ENCODE measurements at regions not wholly inside any gene's neighbourhood (a gene's known extent, or its start where the extent isn't known, plus 50 kb on each side); places are given as distances from the start of the nearest gene placed in this dataset.

- no peak for TF ChIP-seq POLR2A (IDR thresholded peaks at IDR 0.05)
- TF ChIP-seq, protein P1, sequence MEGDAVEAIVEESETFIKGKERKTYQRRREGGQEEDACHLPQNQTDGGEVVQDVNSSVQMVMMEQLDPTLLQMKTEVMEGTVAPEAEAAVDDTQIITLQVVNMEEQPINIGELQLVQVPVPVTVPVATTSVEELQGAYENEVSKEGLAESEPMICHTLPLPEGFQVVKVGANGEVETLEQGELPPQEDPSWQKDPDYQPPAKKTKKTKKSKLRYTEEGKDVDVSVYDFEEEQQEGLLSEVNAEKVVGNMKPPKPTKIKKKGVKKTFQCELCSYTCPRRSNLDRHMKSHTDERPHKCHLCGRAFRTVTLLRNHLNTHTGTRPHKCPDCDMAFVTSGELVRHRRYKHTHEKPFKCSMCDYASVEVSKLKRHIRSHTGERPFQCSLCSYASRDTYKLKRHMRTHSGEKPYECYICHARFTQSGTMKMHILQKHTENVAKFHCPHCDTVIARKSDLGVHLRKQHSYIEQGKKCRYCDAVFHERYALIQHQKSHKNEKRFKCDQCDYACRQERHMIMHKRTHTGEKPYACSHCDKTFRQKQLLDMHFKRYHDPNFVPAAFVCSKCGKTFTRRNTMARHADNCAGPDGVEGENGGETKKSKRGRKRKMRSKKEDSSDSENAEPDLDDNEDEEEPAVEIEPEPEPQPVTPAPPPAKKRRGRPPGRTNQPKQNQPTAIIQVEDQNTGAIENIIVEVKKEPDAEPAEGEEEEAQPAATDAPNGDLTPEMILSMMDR (IDR thresholded peaks at IDR 0.05) = no peak
- H3K9me3 ChIP-seq = no peaks in the 10 kb centered on the region
- ATAC-seq = no peak
- H3K36me3 ChIP-seq (replicated peaks in 1 of 2; ENCODE audit: insufficient read depth in 1 of 2, low read depth in 2 of 2) = no peaks in the 10 kb centered on the region
- no peaks in the 10 kb centered on the region for H3K27me3 ChIP-seq
- H3K4me1 ChIP-seq = no peaks in the 10 kb centered on the region
- H3K4me3 ChIP-seq = no peak overlapping the region
- intact Hi-C loops (cut with DNase I) = no loop called here
- H3K27ac ChIP-seq = no peak overlapping the region
- DNase-seq = no peak
- WGBS, 2 donors = 52 to 55% methylated on average over 4 of the region's 4 CpGs
Observed at GRCh38 chrX:25166145-25166544, 150.4 kb upstream of the ARX start.

GRCh38 chrX:25158635-25159034 is 142.9 kb upstream of the ARX start:
- 41 to 77% methylated on average over 2 of the region's 2 CpGs for WGBS, 2 donors
- H3K4me1 ChIP-seq = no peaks in the 10 kb centered on the region

GRCh38 chrX:25156832-25157231 is 141.1 kb upstream of the ARX start:
- no peak for DNase-seq
- no peak overlapping the region for H3K27ac ChIP-seq
- WGBS, 2 donors = 62 to 67% methylated on average over 3 of the region's 3 CpGs
- no peaks in the 10 kb centered on the region for H3K9me3 ChIP-seq
- H3K27me3 ChIP-seq = no peaks in the 10 kb centered on the region
- no peak overlapping the region for H3K4me3 ChIP-seq
- TF ChIP-seq, protein P1 (IDR thresholded peaks at IDR 0.05) = no peak
- no peak for TF ChIP-seq POLR2A (IDR thresholded peaks at IDR 0.05)
- intact Hi-C loops (cut with DNase I) = no loop called here
- ATAC-seq = no peak
- H3K36me3 ChIP-seq (replicated peaks in 1 of 2; ENCODE audit: insufficient read depth in 1 of 2, low read depth in 2 of 2) = no peaks in the 10 kb centered on the region
- H3K4me1 ChIP-seq = no peaks in the 10 kb centered on the region

More at GRCh38 chrX:25158635-25159034, 142.9 kb upstream of the ARX start:
- TF ChIP-seq, protein P1 (IDR thresholded peaks at IDR 0.05) = no peak
- TF ChIP-seq POLR2A (IDR thresholded peaks at IDR 0.05) = no peak
- DNase-seq = no peak
- no peak overlapping the region for H3K27ac ChIP-seq
- no peaks in the 10 kb centered on the region for H3K9me3 ChIP-seq
- H3K4me3 ChIP-seq = no peak overlapping the region
- intact Hi-C loops (cut with DNase I) = no loop called here
- H3K27me3 ChIP-seq = no peaks in the 10 kb centered on the region
- H3K36me3 ChIP-seq (replicated peaks in 1 of 2; ENCODE audit: insufficient read depth in 1 of 2, low read depth in 2 of 2) = no peaks in the 10 kb centered on the region
- ATAC-seq = no peak

- Histone ChIP-seq H3K36me3 (replicated peaks in 1 of 2; ENCODE audit: insufficient read depth in 1 of 2, low read depth in 2 of 2) (no peaks in the 10 kb centered on the region), H3K9me3 (no peaks in the 10 kb centered on the region), H3K27me3 (no peaks in the 10 kb centered on the region), H3K27ac (no peak overlapping the region), H3K4me1 (no peaks in the 10 kb centered on the region), H3K4me3 (no peak overlapping the region)
- DNase-seq (no peak), ATAC-seq (no peak)
- WGBS, 2 donors = 37 to 47% methylated on average over 2 to 3 of the region's 3 CpGs
- intact Hi-C loops (cut with DNase I) = no loop called here
- TF ChIP-seq, protein P1 (IDR thresholded peaks at IDR 0.05) = no peak
- TF ChIP-seq POLR2A (IDR thresholded peaks at IDR 0.05) = no peak
Observed at GRCh38 chrX:25156323-25156722, 140.6 kb upstream of the ARX start.

DNA sequence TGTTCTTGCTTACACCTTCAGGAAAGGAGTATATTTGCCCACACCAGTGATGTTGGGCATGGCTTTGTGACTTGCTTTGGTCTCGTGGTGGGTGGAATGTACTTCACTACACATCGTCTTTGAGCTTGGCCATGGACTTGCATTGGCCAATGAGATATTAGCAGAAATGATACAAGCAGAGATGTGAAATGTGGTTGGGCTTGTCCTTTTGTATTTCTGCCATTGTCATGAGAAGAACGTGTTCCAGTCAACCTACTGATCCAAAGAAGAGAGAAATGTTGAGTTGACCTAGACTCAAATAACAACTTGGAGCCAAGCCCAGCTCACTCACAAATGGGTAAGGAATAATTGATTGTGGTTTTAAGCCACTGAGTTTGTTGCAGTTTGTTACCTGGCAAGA is 138.4 kb upstream of the ARX start:
- no peak for TF ChIP-seq POLR2A (IDR thresholded peaks at IDR 0.05)
- TF ChIP-seq, protein P1 (IDR thresholded peaks at IDR 0.05) = no peak
- WGBS, 2 donors = 54 to 59% methylated on average over 3 of the region's 3 CpGs
- Histone ChIP-seq H3K4me3 (no peak overlapping the region), H3K27ac (no peak overlapping the region), H3K4me1 (no peaks in the 10 kb centered on the region), H3K27me3 (no peaks in the 10 kb centered on the region), H3K9me3 (no peaks in the 10 kb centered on the region), H3K36me3 (replicated peaks in 1 of 2; ENCODE audit: insufficient read depth in 1 of 2, low read depth in 2 of 2) (no peaks in the 10 kb centered on the region)
- ATAC-seq = no peak
- no peak for DNase-seq
- intact Hi-C loops (cut with DNase I) = no loop called here
